ENCODE measurements at regions not wholly inside any gene's neighbourhood (a gene's known extent, or its start where the extent isn't known, plus 50 kb on each side); places are given as distances from the start of the nearest gene placed in this dataset.
"Not testable (repeated sequence)": the region's sequence is repeated elsewhere in the genome, so short reads cannot be mapped to it uniquely, and the experiment has no call there.

GRCh38 chr18:78433562-78433961 lies 546.1 kb upstream of the SALL3 start:
- no peak overlapping the region for H3K27ac ChIP-seq (ENCODE audit: low read length)
- peaks cover 8% of the 10 kb centered on the region; the same call in 1 of the 2 replicates for H3K9me3 ChIP-seq (ENCODE audit: insufficient read depth, low read length)
- no peaks in the 10 kb centered on the region for H3K27me3 ChIP-seq (ENCODE audit: low read depth, low read length)
- H3K9ac ChIP-seq (ENCODE audit: low read length), result no peak overlapping the region
- H3K79me2 ChIP-seq (ENCODE audit: low read length), result no peaks in the 10 kb centered on the region
- no peaks in the 10 kb centered on the region for H3K4me1 ChIP-seq (ENCODE audit: low read length)
- H3K36me3 ChIP-seq (replicated peaks; ENCODE audit: low read depth, low read length), result no peaks in the 10 kb centered on the region
- H2AFZ ChIP-seq (ENCODE audit: low read depth, low read length), result no peak overlapping the region
- H4K20me1 ChIP-seq (ENCODE audit: insufficient read depth, low read length), result no peaks in the 10 kb centered on the region
- H3K4me3 ChIP-seq (ENCODE audit: low read length), result no peak overlapping the region
- H3K4me2 ChIP-seq (ENCODE audit: low read length), result no peak overlapping the region
- TF ChIP-seq EZH2phosphoT487 (IDR thresholded peaks at IDR 0.05; ENCODE audit: low read depth), result no peak
- TF ChIP-seq CTCF (IDR thresholded peaks at IDR 0.05; ENCODE audit: low read depth, low read length), result no peak

GRCh38 chr18:78436110-78436509 lies 543.5 kb upstream of the SALL3 start:
- Histone ChIP-seq H3K36me3 (replicated peaks; ENCODE audit: low read depth, low read length) (no peaks in the 10 kb centered on the region), H4K20me1 (ENCODE audit: insufficient read depth, low read length) (no peaks in the 10 kb centered on the region), H3K9ac (ENCODE audit: low read length) (no peak overlapping the region), H3K27ac (ENCODE audit: low read length) (no peak overlapping the region), H3K27me3 (ENCODE audit: low read depth, low read length) (no peaks in the 10 kb centered on the region), H3K4me1 (ENCODE audit: low read length) (no peaks in the 10 kb centered on the region), H3K4me3 (ENCODE audit: low read length) (no peak overlapping the region), H3K79me2 (ENCODE audit: low read length) (no peaks in the 10 kb centered on the region), H2AFZ (ENCODE audit: low read depth, low read length) (no peak overlapping the region), H3K4me2 (ENCODE audit: low read length) (no peak overlapping the region), H3K9me3 (ENCODE audit: insufficient read depth, low read length) (peaks cover 11% of the 10 kb centered on the region; the same call in 1 of the 2 replicates)
- TF ChIP-seq CTCF (IDR thresholded peaks at IDR 0.05; ENCODE audit: low read depth, low read length) (no peak), EZH2phosphoT487 (IDR thresholded peaks at IDR 0.05; ENCODE audit: low read depth) (no peak)

- not testable (repeated sequence) for H3K36me3 ChIP-seq (replicated peaks; ENCODE audit: low read depth, low read length); H3K4me3 ChIP-seq (ENCODE audit: low read length); H3K4me1 ChIP-seq (ENCODE audit: low read length); H3K79me2 ChIP-seq (ENCODE audit: low read length); H3K9ac ChIP-seq (ENCODE audit: low read length); H4K20me1 ChIP-seq (ENCODE audit: insufficient read depth, low read length); H3K27me3 ChIP-seq (ENCODE audit: low read depth, low read length); H2AFZ ChIP-seq (ENCODE audit: low read depth, low read length); H3K9me3 ChIP-seq (ENCODE audit: insufficient read depth, low read length); H3K4me2 ChIP-seq (ENCODE audit: low read length); H3K27ac ChIP-seq (ENCODE audit: low read length)
These were observed 541.4 kb upstream of the SALL3 start for GRCh38 chr18:78438235-78438634.

GRCh38 chr18:78445880-78446279 lies 533.7 kb upstream of the SALL3 start:
- Histone ChIP-seq H3K9me3 (ENCODE audit: insufficient read depth, low read length) (peaks cover 10% of the 10 kb centered on the region), H3K4me3 (ENCODE audit: low read length) (no peak overlapping the region), H4K20me1 (ENCODE audit: insufficient read depth, low read length) (no peaks in the 10 kb centered on the region), H3K9ac (ENCODE audit: low read length) (no peak overlapping the region), H3K4me1 (ENCODE audit: low read length) (no peaks in the 10 kb centered on the region), H3K4me2 (ENCODE audit: low read length) (no peak overlapping the region), H2AFZ (ENCODE audit: low read depth, low read length) (no peak overlapping the region), H3K79me2 (ENCODE audit: low read length) (no peaks in the 10 kb centered on the region), H3K27me3 (ENCODE audit: low read depth, low read length) (no peaks in the 10 kb centered on the region), H3K36me3 (replicated peaks; ENCODE audit: low read depth, low read length) (no peaks in the 10 kb centered on the region), H3K27ac (ENCODE audit: low read length) (no peak overlapping the region)
- TF ChIP-seq CTCF (IDR thresholded peaks at IDR 0.05; ENCODE audit: low read depth, low read length) (no peak), EZH2phosphoT487 (IDR thresholded peaks at IDR 0.05; ENCODE audit: low read depth) (no peak)

- Histone ChIP-seq H3K27me3 (ENCODE audit: low read depth, low read length) (no peaks in the 10 kb centered on the region), H3K36me3 (replicated peaks; ENCODE audit: low read depth, low read length) (no peaks in the 10 kb centered on the region), H3K4me2 (ENCODE audit: low read length) (no peak overlapping the region), H3K4me3 (ENCODE audit: low read length) (no peak overlapping the region), H3K9ac (ENCODE audit: low read length) (no peak overlapping the region), H3K9me3 (ENCODE audit: insufficient read depth, low read length) (peaks cover 10% of the 10 kb centered on the region), H3K27ac (ENCODE audit: low read length) (no peak overlapping the region), H2AFZ (ENCODE audit: low read depth, low read length) (no peak overlapping the region), H3K79me2 (ENCODE audit: low read length) (no peaks in the 10 kb centered on the region), H4K20me1 (ENCODE audit: insufficient read depth, low read length) (no peaks in the 10 kb centered on the region), H3K4me1 (ENCODE audit: low read length) (no peaks in the 10 kb centered on the region)
- no peak for TF ChIP-seq EZH2phosphoT487 (IDR thresholded peaks at IDR 0.05; ENCODE audit: low read depth)
- TF ChIP-seq CTCF (IDR thresholded peaks at IDR 0.05; ENCODE audit: low read depth, low read length), result no peak
These were observed 532.4 kb upstream of the SALL3 start for GRCh38 chr18:78447211-78447610.
